NCI-H510A (cell line): ENCODE measurements at regions not wholly inside any gene's neighbourhood (a gene's known extent, or its start where the extent isn't known, plus 50 kb on each side); places are given as distances from the start of the nearest gene placed in this dataset.
"Not testable (repeated sequence)": the region's sequence is repeated elsewhere in the genome, so short reads cannot be mapped to it uniquely, and the experiment has no call there.

Experiments
- DNase-seq: peaks from one replicate; lab custom pipeline; 2025; lab: John Stamatoyannopoulos, UW

DNA sequence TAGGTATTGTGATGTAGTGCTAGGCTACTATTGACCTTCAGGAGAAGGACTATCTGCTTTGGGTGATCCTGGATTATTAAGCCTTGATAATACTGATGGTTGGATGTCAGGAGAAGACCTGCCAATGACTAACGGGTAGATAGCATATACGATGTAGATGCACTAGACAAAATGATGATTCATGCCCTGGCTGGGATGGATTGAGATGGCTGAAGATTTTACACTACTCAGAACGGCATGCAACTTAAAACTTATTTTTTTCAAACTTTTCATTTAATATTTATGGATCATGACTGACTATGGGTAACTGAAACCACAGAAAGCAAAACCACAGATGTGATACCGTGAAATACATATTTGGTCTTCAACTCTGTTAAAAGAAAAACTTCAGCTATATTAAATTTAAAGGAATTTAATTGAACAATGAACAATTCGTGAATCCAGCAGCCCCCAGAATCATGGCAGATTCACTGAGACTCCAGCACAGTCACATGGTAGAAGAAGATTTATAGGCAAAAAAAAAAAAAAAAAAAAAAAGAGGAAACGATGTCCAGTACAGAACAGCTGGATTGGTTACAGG, 124.6 kb upstream of the CDK13 start:
- no peak for DNase-seq

GRCh38 chr7:39826166-39826565, 123.9 kb upstream of the CDK13 start:
- no peak for DNase-seq

- no peak for DNase-seq
Observed at GRCh38 chr7:39827571-39827970, 122.5 kb upstream of the CDK13 start.

- DNase-seq: no peak
Observed at GRCh38 chr7:39829028-39829427, 121.0 kb upstream of the CDK13 start.

DNA sequence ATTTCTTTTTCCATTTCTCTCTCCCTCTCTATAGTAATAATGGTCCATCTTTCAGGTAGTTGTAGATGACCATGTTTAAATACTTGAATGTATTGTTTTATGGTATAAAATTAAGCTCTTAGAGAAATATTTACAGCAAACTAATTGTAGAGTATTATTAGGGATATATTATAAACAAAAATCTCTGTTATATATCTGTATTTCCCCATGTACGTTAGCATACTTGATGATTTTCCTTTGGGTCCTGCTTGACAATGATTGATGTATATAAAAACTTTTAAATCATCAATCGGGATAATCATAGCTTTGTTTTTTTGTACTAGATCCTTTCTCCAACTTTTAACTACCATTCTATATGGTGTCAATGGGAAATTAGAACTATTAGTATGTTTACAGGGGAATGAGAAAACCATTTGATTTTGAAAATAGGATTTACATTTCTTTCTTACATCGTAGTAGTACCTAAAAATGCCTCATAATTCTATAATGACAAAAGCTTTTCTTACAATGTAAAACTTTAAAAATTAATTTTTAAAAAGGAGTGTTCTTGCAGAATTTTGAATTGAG, 117.5 kb upstream of the CDK13 start:
- DNase-seq: no peak

DNA sequence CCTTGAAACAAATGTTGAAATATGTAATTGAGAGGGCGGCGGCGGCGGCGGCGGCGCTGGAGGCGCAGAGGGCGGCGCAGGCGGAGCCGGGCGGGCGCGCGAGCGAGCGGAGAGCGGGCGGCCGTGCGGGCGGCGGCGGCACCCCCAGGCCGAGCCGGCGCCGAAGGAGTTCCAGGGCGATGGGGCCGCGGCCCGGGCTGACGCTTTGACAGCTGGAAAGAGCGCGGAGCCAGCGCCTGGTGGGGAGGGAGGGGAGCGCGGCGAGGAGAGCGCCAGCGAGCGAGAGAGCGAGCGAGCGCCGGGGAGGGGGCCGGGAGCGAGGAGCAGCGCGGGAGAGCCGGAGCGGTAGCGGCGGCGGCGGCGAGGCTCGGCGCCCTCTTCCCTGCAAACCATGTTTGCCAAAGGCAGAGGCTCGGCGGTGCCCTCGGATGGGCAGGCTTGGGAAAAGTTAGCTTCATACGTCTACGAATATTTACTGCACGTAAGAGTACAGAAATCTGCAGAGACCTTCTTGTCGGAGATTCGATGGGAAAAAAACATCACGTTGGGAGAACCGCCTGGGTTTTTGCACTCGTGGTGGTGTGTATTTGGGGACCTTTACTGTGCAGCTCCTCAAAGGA, 116.8 kb upstream of the CDK13 start:
- peak; percentile 58 for DNase-seq

- not testable (repeated sequence) for DNase-seq
Observed at GRCh38 chr7:39833865-39834634, 116.0 kb upstream of the CDK13 start.

DNA sequence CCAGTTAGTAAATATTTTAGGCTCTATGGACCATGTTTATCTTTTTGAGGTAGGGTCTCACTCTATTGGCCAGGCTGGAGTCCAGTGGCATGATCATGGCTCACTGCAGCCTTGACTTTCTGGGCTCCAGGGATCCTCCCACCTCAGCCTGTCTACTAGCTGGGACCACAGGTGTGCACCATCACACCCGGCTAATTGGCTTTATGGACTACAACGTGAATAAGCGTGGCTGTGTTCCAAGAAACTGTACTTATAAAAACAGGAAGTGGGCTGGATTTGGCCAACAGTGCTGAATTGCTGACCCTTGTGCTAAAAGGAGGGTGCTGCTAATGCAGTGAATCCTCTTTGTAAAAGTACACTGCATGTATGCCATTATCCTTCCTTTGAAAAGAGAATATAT, 111.7 kb upstream of the CDK13 start:
- DNase-seq: peak; percentile 51

GRCh38 chr7:39845006-39845405, 105.0 kb upstream of the CDK13 start:
- no peak for DNase-seq

DNA sequence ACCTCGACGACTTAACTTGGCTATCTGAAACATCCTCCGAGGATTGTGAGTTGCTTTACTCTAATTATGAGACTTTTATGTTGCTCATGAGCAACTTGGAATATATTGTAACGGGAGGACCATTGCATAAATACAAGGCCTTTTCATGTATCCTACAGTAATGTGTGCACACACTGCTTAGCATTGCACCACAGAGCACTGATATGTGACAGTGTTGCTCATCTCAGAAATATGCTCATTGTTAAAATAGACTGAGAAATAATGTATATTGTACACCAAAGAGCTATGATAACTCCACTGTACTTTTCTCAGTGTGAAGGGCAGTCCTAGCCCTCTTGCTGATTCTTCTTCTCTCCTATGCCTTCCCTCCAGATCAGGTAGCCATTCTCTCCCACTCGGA, 102.8 kb upstream of the CDK13 start:
- DNase-seq: no peak

DNA sequence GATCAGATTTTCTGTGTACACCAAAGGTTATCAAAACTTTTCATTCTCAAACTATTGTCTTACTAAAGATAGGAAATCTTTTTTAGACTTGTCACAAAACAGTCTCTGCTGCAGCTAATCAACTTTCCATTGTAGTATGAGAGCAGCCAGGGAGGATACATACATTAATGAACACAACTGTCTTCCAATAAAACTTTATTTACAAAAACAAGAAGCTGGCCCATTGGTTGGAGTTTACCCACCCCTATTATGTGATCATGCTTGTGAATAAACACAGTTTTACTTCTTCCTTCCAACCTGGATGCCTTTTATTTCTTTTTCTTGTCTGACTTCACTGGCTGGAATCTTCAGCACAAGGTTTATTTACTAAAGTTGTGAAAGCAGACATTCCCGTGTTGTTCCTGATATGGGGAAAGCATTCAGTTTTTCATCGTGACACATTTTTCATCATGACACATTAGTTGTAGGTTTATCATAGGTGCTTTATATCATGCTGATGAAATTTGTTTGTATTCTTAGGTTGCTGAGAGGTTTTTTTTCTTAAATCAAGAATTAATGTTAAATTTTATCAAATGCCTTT, 98.5 kb upstream of the CDK13 start:
- no peak for DNase-seq

DNA sequence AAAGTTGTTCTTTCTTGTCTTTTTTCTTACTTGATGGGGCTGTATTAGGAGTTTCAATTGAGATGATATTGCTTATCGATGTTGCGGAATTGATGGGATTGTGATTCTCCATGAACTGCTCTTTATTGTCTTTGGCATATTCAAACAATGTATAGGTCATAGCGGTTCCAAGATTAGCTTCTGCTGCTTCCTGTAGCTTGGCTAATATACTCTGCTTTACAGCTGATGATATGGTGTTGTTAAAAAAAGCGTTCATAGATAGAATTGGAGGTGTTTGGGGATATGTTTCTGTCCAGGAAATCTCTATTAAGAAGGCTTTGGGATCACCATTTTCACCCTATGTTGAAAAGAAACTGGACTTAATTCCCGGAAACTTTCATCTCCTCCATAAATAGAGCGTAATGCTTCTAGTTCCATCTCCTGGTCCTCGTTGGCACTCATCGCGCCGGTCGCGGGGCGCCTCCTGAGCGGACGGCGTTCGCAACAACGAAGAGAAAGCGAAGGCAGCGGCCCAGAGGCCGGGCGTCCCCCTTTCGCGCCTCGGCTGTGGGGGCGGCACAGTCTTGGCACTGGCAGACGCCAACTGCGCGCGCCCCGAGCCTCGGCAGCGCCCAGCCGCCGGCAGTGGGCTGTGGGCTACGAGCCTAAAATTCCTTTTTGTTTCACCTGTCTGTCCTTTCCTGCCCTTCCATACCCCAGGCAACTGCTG, 95.3 kb upstream of the CDK13 start:
- DNase-seq: not testable (repeated sequence)

GRCh38 chr7:39855325-39855674, 94.8 kb upstream of the CDK13 start:
- no peak for DNase-seq

GRCh38 chr7:39863675-39864322, 86.3 kb upstream of the CDK13 start:
- not testable (repeated sequence) for DNase-seq

- not testable (repeated sequence) for DNase-seq
Observed at GRCh38 chr7:39869888-39870522, 80.1 kb upstream of the CDK13 start.

- DNase-seq: not testable (repeated sequence)
Observed at GRCh38 chr7:39871610-39872009, 78.4 kb upstream of the CDK13 start.

DNA sequence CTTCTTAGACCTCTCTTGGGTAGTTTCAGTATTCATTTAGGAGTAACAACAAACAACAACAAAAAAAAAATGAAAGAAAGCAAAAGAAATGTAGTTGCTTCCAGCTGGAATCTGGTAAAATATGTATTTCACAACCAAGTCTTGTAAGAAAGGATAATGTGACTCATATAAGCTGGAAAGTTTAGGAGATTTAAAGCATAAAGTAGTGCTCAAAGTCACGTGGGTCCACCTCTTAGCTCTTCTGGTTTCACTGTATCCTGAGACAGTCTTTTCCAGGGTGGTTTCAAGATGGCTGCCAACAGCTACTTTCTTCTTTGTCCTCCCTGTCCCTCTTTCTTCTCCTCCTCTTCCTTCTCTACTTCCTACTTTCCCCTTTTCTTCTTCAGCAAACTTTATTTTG, 69.5 kb upstream of the CDK13 start:
- DNase-seq: no peak

- DNase-seq: no peak
Observed at GRCh38 chr7:39882148-39882784, 67.8 kb upstream of the CDK13 start.

GRCh38 chr7:39883812-39884390, 66.2 kb upstream of the CDK13 start:
- DNase-seq: no peak

GRCh38 chr7:39888171-39888853, 61.7 kb upstream of the CDK13 start:
- no peak for DNase-seq
